NCI-H2107 treated with DMSO at 0.1 percent for 48 hours (cell line): ENCODE measurements at regions not wholly inside any gene's neighbourhood (a gene's known extent, or its start where the extent isn't known, plus 50 kb on each side); places are given as distances from the start of the nearest gene placed in this dataset.

ENCODE experiments used
- DNase-seq: peaks from one replicate; lab custom pipeline; 2025; ENCODE audit not compliant: unreplicated experiment; lab: John Stamatoyannopoulos, UW

DNA sequence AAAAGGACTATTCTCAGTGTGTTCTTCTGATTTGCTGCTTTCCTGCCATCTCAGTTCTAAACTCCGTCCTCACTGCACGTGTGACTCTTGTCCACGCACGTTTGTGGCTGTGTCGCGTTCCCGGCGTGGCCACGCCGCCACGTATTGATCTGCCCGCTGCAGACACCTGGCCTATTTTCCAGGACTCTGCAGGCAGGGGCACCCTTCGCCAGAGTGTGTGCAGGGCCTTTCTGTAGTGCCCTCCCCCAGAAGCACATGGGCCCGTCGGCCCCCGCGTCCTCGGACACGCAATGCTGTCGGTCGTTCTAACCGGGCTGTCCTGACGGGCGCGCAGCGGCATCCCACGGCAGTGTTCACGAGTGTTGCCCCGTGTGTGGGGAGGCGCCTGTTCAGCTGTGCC is 87.6 kb downstream of the YTHDF1 start:
- no peak for DNase-seq

DNA sequence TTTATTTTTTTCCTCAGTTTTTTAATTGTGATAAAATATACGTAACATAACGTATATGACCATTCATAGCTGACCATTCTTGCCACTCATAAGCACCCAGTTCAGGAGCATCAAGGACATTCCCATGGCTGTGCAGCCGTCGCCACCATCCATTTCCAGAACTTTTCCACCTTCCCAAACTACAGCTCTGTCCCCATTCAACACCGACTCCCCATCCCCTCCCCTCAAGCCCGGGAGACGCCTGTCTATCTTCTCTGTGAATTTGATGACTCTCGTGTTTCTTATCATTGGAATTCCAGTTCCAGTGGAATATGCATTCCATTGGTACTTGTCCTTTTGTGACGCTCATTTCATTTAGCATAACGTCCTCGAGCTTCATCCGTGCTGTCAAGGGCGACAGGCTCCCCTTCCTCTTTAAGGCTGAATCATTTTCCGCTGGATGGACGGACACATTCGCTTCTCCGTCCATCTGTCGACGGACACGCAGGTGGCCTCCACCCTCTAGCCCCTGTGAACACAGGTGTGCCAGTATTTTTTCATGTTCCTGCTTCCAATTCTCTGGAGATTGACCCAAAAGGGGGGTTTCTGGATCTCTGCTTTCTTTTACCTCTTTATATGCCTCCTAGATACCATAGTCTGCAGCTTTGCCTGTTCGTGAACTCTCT is 88.1 kb downstream of the YTHDF1 start:
- DNase-seq = no peak

- DNase-seq = no peak
Observed at GRCh38 chr20:63126876-63127699, 88.8 kb downstream of the YTHDF1 start.

GRCh38 chr20:63125838-63126601 is 89.9 kb downstream of the YTHDF1 start:
- DNase-seq = no peak

DNA sequence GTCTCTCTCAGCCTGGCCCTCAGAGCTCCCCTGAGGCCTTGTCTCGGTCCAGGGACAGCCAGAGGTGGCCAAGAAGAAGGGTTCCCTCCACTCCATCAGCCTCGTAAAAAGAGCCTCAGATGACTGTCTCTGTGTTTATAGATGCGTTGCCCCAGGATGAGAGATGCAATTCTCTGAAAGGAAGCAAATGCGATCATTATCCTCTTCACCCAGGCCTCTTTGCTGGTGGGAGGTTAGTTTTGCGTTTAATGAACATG is 90.4 kb downstream of the YTHDF1 start:
- no peak for DNase-seq

- no peak for DNase-seq
Observed at GRCh38 chr20:63124782-63125580, 91.0 kb downstream of the YTHDF1 start.

DNA sequence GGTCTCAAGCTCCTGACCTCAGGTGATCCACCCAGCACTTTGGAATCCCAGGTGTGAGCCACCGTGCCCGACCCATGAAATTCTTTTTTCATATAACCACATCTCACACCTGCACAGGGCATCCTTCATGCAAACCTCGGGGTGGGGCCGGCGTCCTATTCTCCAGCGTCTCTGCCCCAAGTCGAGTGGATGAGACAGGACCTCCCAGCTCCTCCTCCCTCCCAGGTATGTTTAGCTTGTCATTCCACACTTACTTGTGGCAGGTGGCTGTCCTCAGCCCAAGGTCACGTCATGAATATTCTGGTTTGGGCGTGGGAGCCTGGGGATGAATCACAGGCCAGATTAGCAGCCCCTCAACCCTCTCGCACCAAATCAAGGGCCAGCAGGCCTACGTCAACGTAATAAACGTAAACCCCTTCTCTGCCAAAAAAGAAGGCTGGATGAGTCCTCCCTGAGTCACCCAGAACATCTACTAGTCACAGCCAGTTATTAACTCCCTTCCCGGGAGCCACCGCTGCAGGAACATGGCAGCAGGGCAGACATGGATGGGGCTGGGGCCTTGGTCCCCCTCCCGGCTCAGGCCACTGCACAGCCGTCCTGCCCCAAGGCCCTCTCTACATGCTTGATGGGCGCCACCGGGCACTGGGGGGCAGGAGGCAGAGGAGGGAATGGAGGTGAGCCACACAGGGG is 91.7 kb downstream of the YTHDF1 start:
- no peak for DNase-seq

GRCh38 chr20:63123331-63123741 is 92.6 kb downstream of the YTHDF1 start:
- DNase-seq = no peak

- no peak for DNase-seq
Observed at GRCh38 chr20:63122626-63123025, 93.3 kb downstream of the YTHDF1 start.

DNA sequence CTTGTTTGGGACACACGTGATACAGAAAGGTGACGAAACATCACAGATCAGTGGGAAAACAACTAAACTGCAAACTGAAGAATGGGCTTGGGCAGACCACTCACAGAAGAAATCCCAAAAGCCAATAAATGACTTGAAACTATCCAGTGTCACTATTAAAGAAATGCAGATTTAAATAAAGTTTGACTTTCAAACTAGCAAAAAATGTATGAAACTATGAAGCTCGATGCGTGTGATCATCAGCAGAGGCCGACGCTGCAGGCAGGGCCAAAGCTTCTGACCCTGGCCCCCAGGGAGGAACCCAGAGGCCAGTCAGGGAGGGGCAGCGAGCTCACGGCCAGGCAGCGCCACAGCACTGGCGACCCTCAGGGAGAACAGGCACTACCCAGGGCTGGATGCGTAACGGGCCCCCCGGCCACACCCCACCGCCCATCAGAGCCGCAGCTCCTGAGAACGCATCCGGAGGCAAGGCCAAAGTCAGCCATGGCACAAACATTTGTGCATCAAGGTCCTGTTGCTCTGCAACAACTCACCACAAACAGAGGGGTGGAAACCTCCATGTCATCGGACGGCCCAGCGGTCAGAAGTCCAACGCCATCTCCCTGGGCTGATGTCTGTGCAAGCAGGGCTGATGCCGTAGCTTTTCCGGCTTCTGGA is 94.1 kb downstream of the YTHDF1 start:
- DNase-seq = no peak

DNA sequence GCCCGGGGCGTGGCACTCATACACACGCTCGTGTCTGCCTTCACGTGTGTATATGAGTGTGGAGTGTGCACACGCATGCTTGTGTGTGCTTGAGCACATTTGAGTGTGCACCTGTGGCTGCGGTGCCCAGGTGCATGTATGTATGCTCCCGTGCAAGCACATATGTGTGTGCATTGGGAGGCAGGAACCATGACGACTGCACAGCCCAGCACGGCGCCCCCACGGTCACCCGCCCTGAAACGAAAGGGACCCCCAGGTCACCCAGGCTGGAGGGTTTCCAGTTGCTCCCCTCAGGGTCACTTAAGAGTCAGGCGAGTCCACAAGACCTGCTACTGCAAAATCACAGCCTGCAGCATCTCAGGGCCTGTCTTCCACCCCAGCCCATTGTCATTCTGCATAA is 94.7 kb downstream of the YTHDF1 start:
- DNase-seq = no peak

DNA sequence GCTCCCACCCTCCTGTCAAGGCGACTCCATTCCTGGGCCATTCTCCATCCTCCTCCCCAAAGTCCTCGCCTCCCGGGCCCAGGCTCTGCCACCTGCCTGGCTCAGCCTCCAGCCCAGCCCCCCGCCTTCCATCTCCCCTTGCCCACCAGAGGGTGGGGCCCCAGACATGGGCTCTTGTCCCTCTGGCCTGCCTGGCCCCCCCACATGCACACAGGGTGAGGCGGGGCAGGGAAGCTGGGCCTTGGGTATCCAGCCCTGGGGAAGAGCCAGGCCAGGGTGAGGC is 95.2 kb downstream of the YTHDF1 start:
- no peak for DNase-seq

DNA sequence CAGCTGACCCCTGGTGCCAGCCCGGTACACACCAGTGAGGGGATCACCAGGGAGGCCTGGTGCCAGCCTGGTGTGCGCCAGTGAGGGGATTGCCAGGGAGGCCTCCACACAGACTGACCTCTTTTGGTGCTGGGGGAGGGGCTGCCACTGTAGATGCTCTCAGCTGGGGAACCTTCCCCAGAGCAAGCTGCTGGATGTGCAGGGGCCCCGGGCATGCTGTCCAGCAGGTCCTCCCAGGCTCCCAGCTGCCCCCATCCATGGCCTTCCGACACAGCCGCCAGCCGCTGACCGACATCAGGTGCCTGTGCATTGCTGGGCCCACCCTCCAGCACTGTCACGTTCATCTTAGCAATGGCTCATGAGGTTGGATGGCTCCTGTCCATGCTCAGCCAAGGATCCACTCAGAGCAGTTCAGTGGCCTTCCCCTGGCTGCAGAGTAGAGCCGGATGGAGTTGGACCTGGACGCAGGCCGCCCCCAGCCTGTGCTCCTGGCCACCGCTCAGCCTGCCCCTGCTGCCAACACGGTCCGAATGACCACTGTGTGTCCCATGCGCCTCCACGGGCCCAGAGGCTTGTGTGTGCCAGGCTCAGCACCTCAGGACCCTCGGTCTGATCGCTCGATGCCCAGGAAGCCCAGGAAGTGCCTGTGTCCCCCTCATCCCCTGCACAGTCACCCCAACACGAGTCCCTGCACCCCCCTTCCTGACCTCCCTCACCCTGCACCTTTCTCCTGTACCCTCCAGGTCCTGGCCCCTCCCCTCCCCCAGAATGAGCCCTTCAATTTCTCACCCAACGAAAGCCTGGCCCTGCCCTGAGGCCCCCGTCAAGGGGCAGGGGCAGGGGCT is 95.7 kb downstream of the YTHDF1 start:
- DNase-seq = no peak

GRCh38 chr20:63119121-63119962 is 96.6 kb downstream of the YTHDF1 start:
- no peak for DNase-seq

DNA sequence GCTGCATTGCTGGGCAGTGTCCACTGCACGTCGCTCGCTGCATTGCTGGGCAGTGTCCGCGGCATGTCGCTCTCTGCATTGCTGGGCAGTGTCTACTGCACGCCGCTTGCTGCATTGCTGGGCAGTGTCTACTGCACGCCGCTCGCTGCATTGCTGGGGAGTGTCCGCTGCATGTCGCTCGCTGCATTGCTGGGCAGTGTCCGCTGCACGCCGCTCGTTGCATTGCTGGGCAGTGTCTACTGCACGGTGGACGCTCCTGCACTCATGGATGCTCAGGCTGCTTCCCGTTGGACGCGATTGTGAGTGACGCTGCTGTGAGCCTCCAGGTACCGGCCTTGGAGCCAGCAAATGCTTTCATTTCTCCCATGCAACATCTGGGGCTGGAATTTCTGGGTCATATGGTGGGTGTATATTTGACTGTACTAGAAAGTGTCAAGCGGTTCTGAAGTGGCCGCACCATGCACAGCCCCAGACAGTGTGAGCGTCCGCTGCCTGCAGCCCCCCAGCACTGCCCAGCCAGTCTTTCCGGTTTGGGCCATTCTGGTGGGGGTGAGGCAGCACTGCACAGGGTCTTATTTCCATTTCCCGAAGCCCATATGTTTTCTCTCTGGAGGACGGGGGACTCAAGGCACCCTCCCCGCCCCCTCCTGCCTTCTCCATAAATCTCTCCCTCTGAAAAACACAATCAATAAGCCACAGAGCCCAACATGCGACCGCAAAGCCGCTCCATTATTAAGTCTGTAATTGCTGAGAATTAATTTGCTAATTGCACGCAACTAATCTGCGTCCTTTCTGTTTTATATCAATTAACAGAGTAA is 97.4 kb downstream of the YTHDF1 start:
- DNase-seq = no peak

- DNase-seq = no peak
Observed at GRCh38 chr20:63117661-63118302, 98.1 kb downstream of the YTHDF1 start.

DNA sequence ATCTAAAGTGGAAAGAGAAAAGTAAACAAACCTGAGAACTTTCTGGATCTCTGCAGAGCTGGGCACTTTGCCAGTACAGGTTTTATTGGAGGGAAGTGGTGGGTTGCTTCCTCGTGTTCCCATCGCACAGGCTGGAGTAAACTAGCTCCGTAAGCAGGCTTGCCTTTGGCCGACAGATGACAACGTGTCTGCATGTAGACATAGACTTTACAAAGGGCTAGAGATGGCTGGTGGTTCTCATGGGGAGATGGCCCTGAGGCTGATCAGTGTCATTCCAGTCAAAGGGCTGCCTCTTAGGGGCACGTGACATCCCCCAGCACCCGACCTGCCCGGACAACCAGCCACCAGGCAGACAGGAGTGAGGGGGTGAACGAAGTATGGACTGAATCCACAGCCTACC is 98.8 kb downstream of the YTHDF1 start:
- no peak for DNase-seq
